DMS53 treated with DMSO at 0.1 percent for 48 hours (cell line): ENCODE measurements at regions not wholly inside any gene's neighbourhood (a gene's known extent, or its start where the extent isn't known, plus 50 kb on each side); places are given as distances from the start of the nearest gene placed in this dataset.

ENCODE experiments used
- DNase-seq: peaks from one replicate; lab custom pipeline; 2025; ENCODE audit not compliant: unreplicated experiment; lab: John Stamatoyannopoulos, UW

DNA sequence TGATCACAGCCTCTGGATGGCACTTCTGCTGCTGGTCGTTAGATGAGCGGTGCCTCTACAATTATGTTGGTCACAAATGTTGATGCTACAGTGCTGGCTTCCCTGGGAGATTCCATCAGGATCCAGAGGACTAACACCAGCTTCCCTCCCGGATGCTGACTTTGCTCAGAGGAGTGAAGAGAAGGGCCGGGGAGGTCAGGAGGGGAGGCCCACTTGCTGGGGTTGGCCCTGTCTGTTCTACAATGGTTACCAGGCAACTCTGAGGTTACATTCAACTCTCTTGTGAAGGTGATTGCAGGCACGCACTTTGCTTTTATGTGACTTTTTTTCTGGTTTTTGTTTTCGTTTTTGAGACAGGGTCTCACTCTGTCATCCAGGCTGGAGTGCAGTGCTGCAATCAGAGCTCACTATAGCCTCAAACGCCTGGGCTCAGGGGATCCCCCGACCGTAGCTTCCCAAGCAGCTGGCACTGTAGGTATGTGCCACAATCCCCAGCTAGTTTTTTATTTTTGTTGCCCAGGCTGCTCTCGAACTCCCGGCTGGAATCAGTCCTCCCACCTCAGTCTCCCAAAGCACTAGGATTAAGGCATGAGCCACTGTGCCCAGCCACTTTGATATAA lies 112.5 kb downstream of the ADSS2 start:
- no peak for DNase-seq

DNA sequence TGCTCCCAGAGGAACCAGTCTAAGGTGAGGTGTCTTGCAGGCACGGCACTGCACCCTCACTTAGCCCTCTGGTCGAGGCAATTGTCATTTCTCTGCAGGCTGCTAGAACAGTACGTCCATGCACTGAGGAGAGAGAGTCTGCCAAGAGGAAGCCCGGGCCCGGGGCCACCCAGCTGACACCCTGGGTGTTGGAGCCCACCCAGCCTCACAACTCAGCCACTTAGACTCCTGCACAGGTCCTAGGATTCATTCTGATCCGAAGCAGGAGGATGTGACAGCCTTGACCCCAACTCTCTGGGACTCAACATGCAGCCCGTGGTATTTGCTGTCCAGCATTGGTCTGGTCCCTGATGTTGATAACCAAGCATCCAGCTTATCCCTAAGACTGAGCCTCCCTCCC lies 111.9 kb downstream of the ADSS2 start:
- DNase-seq: no peak

DNA sequence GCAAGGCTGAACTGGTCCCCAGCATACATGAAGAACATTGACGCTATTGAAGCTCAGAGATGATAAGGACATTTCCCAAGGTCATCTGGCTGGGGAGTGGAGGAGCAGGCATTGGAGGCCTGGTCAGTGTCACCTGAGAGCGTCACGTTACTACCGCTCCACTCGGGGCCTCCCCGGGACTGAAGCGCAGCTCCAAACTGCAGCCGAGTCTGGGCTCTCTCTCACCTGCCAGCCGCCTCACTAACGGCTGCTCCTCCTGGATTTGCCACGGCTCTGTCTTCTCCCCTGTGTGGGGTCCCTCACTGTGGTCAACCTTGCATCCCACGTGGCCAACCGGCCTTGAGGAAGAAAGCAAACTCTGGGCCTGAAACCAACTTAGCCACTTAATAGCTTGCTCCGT lies 111.3 kb downstream of the ADSS2 start:
- DNase-seq: no peak

DNA sequence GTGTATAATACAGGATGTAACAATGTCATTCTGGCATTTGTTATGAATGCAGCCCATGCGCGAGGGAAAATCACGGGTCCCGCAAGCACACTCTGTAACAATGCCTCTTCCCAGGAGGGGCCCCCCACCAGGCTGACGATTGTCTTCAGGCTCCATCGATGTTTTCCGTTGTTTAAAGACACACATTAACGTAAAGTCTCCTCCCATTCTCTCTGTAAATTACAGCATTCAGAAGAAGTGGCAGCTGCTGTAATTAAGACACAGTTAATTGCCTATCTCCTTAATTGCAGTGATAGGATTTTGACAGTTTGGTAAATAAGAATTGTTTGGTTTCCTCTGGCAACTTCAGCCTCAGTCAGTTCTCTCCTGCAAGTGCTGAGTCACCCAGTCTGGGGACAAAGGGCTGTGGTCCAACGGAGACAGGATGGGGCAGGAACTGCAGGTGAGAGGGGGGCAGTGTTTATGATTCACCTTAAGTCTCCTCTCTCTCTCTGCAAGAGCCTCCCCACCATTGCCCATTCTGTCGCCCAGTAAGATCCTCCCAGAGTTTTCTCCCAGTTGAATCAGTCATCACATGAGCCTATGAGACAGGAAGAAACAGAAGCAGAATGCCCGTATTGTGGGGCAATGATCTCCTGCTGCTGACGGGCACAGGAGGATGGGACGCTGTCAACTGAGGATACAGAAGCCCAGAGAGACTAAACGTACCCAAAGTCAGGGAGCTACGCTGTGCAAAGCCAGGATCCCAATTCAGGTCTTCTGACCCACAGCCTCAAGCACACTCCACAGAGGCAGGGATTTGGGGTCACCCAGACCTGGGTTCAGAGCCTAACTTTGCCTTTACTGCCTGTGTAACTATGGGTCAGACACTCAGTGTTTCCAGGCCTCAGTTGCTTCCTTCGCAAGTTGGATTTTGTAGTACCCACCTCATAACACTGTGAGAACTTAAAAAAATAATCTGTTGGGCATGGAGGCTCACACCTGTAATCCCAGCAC lies 110.0 kb downstream of the ADSS2 start:
- peak; percentile 91 for DNase-seq

DNA sequence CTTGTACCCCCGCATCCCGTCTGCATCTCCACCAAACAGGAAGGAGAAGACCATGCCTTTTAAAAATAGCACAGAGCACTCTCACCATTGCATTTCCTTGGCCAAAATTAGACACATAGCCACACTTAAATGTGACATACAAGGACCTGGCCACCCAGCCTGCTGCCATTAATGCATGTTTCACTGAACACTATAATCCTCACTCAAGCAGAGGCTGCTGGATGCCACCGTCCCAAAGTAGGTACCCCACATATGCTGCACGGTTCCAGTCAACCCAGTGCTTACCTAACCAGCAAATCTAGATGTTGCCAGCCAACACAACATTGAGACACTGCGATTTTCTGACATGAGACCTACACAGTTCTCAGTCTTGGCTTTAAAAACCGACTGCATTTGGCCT lies 107.7 kb downstream of the ADSS2 start:
- no peak for DNase-seq

DNA sequence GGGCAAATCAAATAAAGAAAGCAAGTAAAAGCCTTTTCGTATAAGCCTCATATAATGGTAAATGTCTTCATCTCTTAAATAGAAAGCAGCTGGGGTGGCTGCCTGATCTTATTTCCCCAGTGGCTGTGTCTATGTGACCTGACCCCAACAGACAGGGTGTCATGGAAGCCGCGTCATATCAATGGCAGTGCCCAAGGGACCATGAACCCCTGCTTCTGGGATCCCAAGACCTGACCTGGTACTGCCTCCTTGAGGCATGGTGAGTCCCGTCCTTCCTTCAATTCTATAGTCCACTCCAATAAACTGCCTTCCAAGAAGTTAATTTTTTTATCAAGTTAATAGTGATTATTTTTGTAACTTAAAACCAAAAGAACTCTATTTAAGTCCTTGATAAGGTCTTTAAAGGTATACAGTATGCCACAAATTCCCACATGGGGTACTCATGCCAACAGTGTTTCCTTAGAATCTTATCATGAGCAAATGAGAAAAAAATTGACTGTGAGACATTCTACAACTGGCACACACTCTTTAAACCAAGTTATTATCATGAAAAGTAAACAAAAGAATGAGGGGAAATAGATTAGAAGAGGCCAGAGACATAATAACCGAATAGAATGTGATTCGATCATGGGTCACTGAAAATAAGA lies 104.6 kb downstream of the ADSS2 start:
- no peak for DNase-seq

DNA sequence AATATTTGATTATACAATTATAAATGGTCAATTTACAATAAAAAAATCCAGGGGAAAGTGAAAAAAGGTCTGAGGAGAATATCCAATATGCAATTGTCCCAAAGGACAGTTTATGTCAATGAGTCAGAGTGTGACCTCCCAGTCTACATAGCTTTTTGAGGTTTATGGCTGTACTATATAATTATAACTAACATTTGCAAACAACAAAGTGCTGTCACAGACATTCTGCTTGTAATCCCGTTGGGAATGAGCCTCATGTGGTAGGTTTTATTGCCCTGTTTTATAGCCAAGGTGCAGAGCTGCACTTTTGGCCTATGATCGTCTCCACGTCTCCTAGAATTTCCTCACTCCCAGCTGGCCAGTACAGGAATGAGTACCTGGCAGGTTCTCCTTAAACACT lies 103.8 kb downstream of the ADSS2 start:
- no peak for DNase-seq

DNA sequence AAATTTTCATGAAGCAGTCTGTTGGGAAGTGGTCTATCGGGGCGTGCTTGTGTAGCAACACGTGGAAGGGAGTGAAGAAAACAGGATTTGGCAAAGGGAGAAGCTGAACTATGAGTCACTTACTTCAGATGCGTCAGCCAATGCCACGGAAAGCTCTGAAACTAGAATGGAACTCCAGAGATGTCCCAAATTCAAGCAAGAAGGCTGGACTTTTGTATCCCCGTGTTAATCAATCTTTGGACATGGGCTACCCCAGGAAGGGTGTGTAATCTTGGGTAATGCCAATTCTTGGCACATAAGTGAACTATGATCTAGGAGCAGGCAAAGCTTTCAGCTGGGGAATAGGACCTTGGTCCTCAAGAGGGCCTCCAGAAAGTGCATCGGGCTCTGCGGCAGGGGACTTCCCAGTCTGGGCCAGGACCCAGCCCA lies 102.6 kb downstream of the ADSS2 start:
- DNase-seq: no peak

DNA sequence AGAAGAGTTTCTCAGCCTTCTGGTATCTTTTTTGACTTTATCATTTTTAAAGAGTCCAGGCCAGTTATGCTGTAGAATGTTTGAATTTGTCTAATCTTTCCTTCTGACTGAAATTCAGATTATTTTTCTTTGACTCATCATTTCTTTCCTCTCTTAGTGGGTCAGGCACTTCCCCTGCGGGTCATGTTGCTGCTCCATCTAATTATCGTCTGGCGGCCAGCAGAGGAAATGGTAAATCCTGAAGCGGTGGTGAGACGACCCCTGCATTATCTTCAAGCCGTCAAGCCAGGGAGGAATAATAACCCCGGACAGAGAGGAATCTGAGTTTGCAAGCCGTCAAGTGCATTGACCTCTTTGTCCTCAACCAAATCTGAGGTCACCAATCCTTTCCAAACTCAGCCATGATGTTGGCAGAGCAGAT lies 102.1 kb downstream of the ADSS2 start:
- no peak for DNase-seq

DNA sequence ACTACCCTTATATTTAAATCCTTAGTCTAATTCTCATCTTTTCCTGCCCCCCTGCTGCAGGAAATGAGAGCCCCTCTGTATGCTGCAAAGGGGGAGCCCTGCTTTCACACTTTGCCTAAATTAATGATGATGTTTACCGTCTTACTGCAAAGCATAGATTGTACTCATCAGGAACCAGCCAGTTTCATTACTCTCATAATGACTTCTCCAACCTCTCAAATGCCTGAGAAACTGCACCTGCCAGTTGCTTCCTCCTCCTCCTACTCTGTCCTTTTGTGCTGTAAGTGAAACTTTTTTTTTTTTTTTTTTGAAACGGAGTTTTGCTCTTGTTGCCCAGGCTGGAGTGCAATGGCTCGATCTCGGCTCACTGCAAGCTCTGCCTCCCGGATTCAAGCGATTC lies 101.7 kb downstream of the ADSS2 start:
- no peak for DNase-seq

DNA sequence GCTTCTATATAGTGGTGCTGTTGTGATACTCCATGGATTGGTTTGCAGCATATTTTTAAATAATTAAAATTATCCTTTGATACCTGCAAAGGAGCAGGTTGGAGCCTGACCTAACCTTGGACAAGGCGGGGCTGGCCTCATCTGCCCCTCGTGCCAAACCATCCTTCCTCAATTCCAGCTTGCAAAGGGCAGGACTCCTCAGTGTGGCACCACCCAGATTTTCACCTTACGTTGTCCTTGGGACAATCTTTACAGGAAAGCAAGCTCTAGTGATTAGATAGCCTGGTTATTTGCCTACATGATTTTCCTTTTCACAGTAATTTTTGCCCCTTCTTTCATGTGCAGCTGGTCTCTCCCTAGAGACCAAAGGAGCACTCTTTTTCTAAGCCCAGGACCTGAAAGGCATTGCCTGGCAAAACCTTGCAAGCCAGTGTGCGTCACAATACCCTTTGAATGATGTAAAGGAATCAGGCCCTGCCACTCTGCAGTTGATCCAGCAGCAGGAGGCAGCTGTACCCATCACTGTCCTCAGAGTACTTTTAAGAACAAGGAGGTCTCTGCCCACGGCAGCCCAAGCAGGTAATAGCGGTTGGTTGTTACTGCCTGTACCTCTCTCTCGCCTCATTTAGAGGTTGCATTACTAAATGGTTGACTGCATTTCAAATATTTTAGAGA lies 99.4 kb downstream of the ADSS2 start:
- no peak for DNase-seq

DNA sequence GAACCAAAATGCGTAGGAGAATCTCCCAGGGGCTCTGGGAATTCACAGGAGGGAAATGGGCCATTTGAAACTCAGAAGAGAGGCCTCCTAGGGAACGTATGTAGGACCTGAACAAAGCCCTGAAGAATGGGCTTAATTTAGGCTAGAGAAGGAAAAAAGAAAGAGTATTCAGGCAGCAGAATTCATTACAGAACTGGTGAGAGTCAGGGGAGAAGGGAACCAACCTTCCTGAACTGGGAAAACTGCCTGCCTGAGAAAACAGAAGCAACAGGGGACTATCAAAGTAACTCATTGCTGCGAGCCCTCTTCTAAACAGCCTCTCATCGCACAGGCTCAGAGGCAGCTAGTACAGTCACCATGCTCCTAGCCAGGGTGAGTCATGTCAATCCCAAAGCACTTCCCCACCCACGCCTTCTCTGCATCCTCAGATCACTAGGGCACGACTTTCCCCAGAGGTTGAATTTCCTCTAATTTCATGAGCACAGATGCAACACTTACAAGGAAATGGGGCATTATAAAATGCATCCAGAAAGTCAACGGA lies 98.1 kb downstream of the ADSS2 start:
- peak; percentile 72 for DNase-seq

DNA sequence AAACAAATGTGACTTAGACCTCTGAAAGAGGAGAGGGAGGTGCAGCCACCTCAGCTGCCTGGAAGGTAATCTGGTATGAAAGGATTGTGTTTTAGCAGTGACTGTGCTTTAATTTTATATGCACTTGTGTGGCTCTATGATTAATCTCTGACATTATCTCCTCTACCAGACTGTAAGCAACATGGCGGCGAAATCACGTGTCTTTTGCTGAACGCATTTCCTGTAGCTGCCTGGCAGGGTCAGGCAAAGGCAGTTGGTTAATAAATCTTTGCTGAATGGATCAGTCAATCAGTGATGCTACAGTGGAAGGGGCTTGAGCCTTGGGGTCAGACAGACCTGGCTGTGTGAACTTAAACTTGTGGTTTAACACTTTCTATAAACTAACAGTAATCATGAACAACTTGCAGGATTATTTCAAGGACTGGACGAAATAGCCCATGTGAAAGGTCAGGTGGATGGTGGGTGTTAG lies 96.9 kb downstream of the ADSS2 start:
- DNase-seq: no peak

DNA sequence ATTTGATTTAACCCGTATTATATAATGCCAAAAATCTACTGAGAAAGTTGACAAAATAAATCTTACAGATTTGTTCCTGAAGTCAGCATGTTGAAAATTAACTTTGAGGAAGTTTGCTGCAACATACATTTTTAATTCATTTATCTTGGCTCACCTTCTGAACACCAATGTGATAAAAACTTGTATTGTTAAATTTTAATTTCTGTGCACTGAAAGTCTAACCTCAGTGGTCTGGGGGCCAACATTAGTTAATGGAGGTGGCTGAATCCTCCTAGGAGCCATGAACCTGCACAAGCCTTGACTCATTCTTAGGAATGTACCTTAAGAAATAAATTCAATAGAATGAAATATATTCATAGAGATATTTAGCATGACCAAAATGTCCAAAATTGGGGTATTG lies 95.3 kb downstream of the ADSS2 start:
- DNase-seq: no peak
